Omental fat pad (tissue), 3 donors: ENCODE measurements at regions not wholly inside any gene's neighbourhood (a gene's known extent, or its start where the extent isn't known, plus 50 kb on each side); places are given as distances from the start of the nearest gene placed in this dataset.

Experiments
- ATAC-seq: fragments of 150-250 bp; one replicate; pipeline ENCODE4 v1.9.1; 2016; ENCODE audit warnings: mild to moderate bottlenecking, moderate library complexity; ENCODE audit not compliant: low FRiP score
- DNase-seq: peaks from one replicate; pipeline ENCODE4 v3.0.0-alpha.2; 2019; ENCODE audit warnings: low spot score
- TF ChIP-seq, protein P1 (sequence below), 3 donors: fragments of 450-650 bp; IDR thresholded peaks; one replicate each; pipeline ENCODE4 v1.5.1; 2016 to 2017; ENCODE audit warnings: antibody characterized with exemption in 3 of 3, mild to moderate bottlenecking in 3 of 3, moderate library complexity in 2 of 3

DNA sequence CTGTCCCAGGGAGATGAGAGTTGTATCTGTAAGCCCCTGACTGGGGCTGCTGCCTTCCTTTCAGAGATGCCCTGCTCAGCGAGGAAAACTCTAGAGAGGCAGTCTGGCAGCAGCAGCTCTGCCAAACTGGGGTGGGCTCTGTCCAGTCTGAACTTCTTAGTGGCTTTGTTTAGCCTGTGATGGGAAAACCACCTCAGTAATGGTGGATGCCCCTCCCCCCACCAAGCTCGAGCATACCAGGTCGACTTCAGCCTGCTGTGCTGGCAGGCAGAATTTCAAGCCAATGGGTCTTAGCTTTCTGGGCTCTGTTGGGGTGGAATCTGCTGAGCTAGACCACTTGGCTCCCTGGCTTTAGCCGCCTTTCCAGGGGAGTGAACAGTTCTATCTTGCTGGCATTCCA is 218.3 kb downstream of the TUSC7 start:
- DNase-seq (no peak), ATAC-seq (no peak)
- TF ChIP-seq, protein P1, sequence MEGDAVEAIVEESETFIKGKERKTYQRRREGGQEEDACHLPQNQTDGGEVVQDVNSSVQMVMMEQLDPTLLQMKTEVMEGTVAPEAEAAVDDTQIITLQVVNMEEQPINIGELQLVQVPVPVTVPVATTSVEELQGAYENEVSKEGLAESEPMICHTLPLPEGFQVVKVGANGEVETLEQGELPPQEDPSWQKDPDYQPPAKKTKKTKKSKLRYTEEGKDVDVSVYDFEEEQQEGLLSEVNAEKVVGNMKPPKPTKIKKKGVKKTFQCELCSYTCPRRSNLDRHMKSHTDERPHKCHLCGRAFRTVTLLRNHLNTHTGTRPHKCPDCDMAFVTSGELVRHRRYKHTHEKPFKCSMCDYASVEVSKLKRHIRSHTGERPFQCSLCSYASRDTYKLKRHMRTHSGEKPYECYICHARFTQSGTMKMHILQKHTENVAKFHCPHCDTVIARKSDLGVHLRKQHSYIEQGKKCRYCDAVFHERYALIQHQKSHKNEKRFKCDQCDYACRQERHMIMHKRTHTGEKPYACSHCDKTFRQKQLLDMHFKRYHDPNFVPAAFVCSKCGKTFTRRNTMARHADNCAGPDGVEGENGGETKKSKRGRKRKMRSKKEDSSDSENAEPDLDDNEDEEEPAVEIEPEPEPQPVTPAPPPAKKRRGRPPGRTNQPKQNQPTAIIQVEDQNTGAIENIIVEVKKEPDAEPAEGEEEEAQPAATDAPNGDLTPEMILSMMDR (IDR thresholded peaks at IDR 0.05) = no peak

DNA sequence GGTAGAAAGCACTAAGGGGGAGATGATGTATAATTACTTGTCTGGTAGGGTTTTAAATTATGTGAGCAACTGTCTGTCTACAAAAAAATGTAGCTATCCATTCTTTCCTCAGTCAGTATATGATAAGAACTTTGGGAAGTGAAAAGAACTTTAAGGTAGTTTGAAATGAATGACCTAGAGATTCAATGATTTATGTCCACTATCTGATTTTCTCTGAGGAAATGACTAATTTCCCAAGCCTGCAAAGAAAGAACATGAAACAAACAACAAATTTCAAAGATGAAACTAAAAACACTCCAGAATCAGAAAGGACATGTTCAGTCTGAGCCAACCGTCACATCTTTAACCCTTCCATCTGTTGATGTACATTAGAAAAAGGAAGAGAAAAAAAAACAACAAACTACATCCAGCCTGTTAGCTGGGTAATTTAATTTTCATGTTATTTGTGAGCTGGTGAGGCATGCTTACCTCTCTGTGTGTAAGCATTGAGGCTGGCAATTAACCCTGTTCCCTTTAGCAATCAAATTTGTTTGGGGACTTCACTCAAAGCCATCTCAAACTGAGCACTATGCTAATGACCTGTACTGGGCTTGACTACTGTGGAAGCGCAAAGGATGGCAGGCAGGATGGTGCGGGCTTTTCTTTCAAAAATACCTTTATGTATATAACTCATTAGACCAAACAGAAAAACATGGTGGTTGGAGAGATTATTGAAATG is 220.1 kb downstream of the TUSC7 start:
- DNase-seq = no peak
- ATAC-seq = no peak
- TF ChIP-seq, protein P1 (IDR thresholded peaks at IDR 0.05) = no peak

DNA sequence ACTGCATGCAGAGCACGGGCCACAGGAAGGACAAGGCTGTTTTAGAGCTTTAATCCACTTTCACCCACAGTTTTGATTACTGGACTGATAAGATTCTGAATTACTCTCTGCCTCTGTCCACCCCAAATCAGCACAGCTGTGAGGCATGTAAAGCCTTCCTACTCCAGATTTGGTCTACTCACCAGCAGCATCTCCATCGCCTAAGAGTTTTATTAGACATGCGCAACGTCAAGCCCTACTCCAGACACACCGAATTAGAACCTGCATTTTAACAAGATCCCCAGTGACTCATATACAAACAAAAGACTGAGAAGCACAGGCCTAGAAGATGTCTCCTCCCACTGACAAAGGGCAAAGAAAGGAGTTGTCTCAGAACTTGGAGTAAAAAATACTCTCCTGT is 221.2 kb downstream of the TUSC7 start:
- TF ChIP-seq, protein P1 (IDR thresholded peaks at IDR 0.05) = no peak
- no peak for ATAC-seq

DNA sequence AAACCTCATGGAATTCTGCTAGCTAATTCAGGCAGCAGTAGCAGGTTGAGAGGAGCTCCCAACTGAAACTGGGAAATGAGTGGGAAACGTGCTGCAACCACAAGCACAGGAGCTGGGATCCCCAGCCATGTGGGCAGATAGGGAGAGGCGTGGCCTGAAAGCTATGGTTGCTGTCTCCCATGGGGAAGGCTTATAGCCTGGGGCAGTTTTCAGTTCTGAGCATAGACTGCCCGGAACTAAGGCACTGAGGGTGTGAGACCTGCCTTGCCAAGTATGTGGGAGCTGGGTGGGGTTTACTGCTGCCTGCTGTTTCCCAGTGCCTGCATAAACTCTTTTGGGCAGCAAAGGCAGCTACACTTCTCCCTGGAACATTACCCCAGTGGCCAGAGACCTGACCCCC is 229.5 kb downstream of the TUSC7 start:
- ATAC-seq (no peak), DNase-seq (no peak)
- TF ChIP-seq, protein P1 (IDR thresholded peaks at IDR 0.05) = no peak

More for the DNA sequence above, 221.2 kb downstream of the TUSC7 start:
- no peak for DNase-seq

DNA sequence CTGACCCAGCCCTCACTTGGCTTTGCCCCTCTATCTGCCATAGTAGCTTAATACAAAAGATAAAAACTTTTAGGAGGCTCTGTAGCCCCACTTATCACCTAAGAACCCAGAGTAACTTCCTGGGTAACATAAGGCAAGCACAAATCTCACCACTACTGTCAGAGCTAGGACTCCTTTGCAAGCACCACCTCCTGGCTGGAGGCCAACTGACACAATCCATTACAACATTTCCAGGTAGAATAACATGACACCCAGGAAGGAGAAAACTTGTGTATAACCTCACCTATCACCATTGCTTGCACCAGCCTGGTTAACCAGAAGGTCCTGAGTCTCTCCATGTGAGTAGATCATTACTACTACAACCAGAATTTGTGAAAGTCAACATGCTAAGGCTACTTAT is 230.0 kb downstream of the TUSC7 start:
- DNase-seq (no peak), ATAC-seq (no peak)
- TF ChIP-seq, protein P1 (IDR thresholded peaks at IDR 0.05) = no peak

DNA sequence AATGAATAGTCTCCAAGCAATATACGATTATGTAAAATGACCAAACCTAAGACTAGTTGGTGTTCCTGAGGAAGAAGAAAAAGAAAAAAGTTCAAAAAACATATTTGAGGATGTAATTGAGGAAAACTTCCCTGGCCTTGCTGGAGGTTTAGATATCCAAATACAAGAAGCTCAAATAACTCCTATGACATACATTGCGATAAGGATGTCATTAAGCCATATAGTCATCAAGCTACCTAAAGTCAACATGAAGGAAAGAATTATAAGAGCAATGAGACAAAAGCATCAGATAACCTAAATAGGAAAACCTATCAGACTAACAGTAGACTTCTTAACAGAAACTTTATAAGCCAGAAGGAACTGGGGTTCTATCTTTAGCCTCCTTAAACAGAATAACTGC is 231.1 kb downstream of the TUSC7 start:
- TF ChIP-seq, protein P1 (IDR thresholded peaks at IDR 0.05) = no peak
- DNase-seq (no peak), ATAC-seq (no peak)

DNA sequence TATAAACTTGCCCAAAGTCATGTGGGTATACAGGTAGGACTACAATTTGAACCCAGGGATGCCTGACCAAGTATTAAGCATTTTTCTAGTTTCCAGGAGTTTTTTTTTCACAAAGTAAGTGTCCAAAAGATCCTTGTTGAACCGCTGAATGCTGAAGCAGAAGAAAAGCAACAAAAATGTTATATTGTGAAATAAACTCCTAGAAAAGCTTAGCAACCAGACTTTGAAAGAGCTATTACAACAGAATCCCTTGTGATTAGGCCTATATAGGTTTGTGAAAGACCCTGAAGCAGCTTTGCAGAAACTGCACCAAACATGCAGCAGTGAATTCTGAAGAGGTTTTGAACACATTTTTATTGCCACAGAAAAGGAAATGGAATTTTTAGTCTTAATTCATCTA is 236.8 kb downstream of the TUSC7 start:
- TF ChIP-seq, protein P1 (IDR thresholded peaks at IDR 0.05) = no peak
- ATAC-seq (no peak), DNase-seq (no peak)
